ENCODE measurements at regions not wholly inside any gene's neighbourhood (a gene's known extent, or its start where the extent isn't known, plus 50 kb on each side); places are given as distances from the start of the nearest gene placed in this dataset.
"Not testable (repeated sequence)": the region's sequence is repeated elsewhere in the genome, so short reads cannot be mapped to it uniquely, and the experiment has no call there.

DNA sequence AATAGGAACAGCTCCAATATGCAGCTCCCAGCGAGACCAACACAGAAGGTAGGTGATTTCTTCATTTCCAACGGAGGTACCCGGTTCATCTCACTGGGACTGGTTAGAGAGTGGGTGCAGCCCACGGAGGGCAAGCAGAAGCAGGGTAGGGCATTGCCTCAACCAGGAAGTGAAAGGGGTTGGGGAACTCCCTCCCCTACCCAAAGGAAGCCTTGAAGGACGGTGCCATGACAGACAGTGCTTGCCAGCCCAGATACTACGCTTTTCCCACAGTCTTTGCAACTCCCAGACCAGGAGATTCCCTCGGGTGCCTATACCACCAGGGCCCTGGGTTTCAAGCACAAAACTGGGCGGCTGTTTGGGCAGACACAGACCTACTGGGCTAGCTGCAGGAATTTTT lies 576.9 kb upstream of the NECTIN3 start:
- Mint-ChIP-seq H3K9me3 (peaks cover 10% of the 10 kb centered on the region), H3K4me1 (ENCODE audit: low read depth in 2 of 2) (no peaks in the 10 kb centered on the region), H3K27ac (no peak overlapping the region), H3K36me3 (no peaks in the 10 kb centered on the region), H3K4me3 (no peak overlapping the region), H3K27me3 (no peaks in the 10 kb centered on the region)
- DNase-seq (ENCODE audit: low spot score): no peak
- ATAC-seq: no peak

DNA sequence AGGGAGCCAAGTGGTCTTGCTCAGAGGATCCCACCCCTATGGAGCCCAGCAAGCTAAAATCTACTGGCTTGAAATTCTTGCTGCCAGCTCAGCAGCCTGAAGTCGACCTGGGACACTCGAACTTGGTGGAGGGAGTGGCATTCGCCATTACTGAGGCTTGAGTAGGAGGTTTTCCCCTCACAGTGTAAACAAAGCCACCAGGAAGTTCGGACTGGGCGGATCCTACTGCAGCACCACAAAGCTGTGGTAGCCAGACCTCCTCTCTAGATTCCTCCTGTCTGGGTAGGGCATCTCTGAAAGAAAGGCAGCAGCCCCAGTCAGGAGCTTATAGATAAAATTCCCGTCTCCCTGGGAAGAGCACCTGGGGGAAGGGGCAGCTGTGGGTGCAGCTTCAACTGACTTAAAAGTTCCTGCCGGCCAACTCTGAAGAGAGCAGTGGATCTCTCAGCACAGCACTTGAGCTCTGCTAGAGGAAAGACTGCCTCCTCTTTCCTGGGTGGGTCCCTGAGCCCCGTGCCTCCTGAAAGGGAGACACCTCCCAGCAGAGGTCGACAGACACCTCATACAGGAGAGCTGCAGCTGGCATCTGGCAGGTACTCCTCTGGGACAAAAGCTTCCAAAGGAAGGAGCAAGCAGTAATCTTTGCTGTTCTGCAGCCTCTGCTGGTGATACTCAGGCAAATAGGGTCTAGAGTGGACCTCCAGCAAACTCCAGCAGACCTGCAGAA lies 576.3 kb upstream of the NECTIN3 start:
- ATAC-seq (no peak), DNase-seq (ENCODE audit: low spot score) (no peak)
- Mint-ChIP-seq H3K4me3 (no peak overlapping the region), H3K27me3 (no peaks in the 10 kb centered on the region), H3K9me3 (peaks cover 10% of the 10 kb centered on the region), H3K4me1 (ENCODE audit: low read depth in 2 of 2) (no peaks in the 10 kb centered on the region), H3K36me3 (no peaks in the 10 kb centered on the region), H3K27ac (no peak overlapping the region)

DNA sequence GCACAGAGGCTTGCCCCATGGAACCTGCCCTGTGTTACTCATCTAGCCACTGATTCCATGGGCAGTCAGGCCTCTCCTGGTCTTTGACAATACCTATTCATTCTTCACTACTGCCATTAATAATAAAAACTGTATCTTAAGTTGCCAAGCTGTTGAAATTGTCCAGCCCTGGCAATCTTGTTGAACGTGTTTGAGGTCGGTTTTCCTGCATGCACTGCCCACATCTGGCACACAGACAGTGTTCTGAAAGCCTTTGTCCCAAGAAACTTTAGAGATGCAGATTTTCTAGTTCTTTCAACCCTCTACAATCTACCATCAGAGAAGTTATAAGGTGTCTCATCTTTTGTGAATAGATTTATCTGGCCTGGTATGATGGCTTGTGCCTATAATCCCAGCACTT lies 567.2 kb upstream of the NECTIN3 start:
- H3K36me3 Mint-ChIP-seq: no peaks in the 10 kb centered on the region
- no peaks in the 10 kb centered on the region for H3K27me3 Mint-ChIP-seq
- H3K4me1 Mint-ChIP-seq (ENCODE audit: low read depth in 2 of 2): no peaks in the 10 kb centered on the region
- H3K27ac Mint-ChIP-seq: no peak overlapping the region
- no peak overlapping the region for H3K4me3 Mint-ChIP-seq
- H3K9me3 Mint-ChIP-seq: peaks cover 16% of the 10 kb centered on the region
- DNase-seq (ENCODE audit: low spot score): no peak
- ATAC-seq: no peak

DNA sequence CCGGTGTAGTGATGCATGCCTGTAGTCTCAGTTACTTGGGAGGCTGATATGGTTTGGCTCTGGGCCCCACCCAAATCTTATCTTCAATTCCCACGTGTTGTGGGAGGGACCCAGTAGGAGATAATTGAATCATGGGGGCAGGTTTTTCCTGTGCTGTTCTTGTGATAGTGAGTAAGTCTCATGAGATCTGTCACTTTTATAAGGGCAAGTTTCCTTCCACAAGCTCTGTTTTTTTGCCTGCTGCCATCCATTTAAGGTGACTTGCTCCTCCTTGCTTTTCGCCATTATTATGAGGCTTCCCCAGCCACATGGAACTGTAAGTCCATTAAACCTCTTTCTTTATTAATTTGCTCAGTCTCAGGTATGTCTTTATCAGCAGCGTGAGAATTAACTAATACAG lies 566.7 kb upstream of the NECTIN3 start:
- Mint-ChIP-seq H3K36me3 (no peaks in the 10 kb centered on the region), H3K27me3 (no peaks in the 10 kb centered on the region), H3K4me1 (ENCODE audit: low read depth in 2 of 2) (no peaks in the 10 kb centered on the region), H3K27ac (no peak overlapping the region), H3K9me3 (peaks cover 20% of the 10 kb centered on the region), H3K4me3 (no peak overlapping the region)
- ATAC-seq (no peak), DNase-seq (ENCODE audit: low spot score) (no peak)

DNA sequence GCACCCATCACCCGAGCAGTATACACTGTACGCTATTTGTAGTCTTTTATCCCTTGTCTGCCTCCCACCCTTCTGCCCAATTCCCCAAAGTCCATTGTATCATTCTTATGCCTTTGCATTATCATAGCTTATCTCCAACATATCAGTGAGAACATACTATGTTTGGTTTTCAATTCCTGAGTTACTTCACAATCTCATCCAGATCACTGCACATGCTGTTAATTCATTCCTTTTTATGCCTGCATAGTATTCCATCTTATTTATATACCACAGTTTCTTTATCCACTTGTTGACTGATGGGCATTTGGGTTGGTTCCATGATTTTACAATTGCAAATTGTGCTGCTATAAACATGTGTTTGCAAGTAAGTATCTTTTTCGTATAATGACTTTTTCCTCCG lies 564.7 kb upstream of the NECTIN3 start:
- ATAC-seq (no peak), DNase-seq (ENCODE audit: low spot score) (no peak)
- Mint-ChIP-seq H3K4me1 (ENCODE audit: low read depth in 2 of 2) (no peaks in the 10 kb centered on the region), H3K27me3 (no peaks in the 10 kb centered on the region), H3K36me3 (no peaks in the 10 kb centered on the region), H3K27ac (no peak overlapping the region), H3K4me3 (no peak overlapping the region), H3K9me3 (peaks cover 25% of the 10 kb centered on the region)

DNA sequence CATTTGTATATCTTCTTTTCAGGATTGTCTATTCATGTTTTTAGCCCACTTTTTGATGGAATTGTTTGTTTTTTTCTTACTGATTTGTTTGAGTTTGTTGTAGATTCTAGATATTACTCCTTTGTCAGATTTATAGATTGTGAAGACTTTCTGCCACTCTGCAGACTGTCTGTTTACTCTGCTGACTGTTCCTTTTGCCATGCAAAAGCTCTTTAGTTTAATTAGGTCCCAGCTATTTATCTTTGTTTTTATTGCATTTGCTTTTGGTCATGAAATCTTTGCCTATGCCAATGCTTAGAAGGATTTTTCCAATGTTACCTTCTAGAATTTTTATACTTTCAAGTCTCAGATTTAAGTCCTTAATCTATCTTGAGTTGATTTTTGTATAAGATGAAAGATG lies 564.0 kb upstream of the NECTIN3 start:
- DNase-seq (ENCODE audit: low spot score); H3K27ac Mint-ChIP-seq; H3K27me3 Mint-ChIP-seq; ATAC-seq; H3K4me1 Mint-ChIP-seq (ENCODE audit: low read depth in 2 of 2); H3K4me3 Mint-ChIP-seq; H3K36me3 Mint-ChIP-seq: not testable (repeated sequence)
- H3K9me3 Mint-ChIP-seq: peaks cover 24% of the 10 kb centered on the region

DNA sequence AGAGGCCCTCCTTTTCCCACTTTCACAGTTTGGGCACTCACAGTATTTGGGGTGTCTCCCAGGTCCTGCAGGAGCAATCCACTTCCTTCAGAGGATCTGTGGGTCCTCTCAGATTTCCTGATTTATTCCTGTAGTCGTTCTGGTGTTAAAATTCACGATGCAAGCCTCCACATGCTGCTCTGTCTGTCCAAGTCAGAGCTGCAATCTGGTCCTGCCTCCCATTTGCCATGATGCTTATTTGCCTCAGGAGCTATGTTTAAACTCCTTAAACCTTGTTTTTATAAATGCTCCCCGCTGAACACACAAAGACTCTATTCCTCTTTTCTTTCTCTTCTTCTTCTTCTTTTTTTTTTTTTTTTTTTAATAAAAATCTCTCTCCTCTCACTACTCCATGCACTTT lies 558.7 kb upstream of the NECTIN3 start:
- Mint-ChIP-seq H3K27ac (no peak overlapping the region), H3K36me3 (no peaks in the 10 kb centered on the region), H3K27me3 (no peaks in the 10 kb centered on the region), H3K9me3 (peaks cover 27% of the 10 kb centered on the region), H3K4me3 (no peak overlapping the region), H3K4me1 (ENCODE audit: low read depth in 2 of 2) (no peaks in the 10 kb centered on the region)
- DNase-seq (ENCODE audit: low spot score): no peak
- no peak for ATAC-seq

DNA sequence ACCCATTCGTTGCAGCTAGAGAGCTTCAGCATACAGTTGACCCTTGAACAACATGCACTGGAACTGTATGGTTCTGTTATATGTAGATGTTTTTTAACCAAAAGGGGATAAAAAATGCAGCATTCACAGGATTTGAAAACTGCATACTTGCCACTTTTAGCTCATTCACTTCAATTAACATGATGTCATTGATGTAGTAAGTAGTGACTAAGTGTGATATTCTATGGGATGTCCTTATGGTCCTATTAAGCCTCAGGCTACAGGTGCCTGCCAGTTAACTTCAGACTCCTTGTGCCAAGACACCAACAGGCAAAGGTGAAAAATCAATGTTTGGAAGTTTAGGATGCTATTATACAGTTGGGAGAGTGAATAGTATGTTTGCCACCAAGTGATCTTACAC lies 553.6 kb upstream of the NECTIN3 start:
- no peak for ATAC-seq
- DNase-seq (ENCODE audit: low spot score): no peak
- no peaks in the 10 kb centered on the region for H3K36me3 Mint-ChIP-seq
- peaks cover 3% of the 10 kb centered on the region for H3K9me3 Mint-ChIP-seq
- H3K27me3 Mint-ChIP-seq: no peaks in the 10 kb centered on the region
- H3K4me1 Mint-ChIP-seq (ENCODE audit: low read depth in 2 of 2): no peaks in the 10 kb centered on the region
- H3K27ac Mint-ChIP-seq: no peak overlapping the region
- no peak overlapping the region for H3K4me3 Mint-ChIP-seq

DNA sequence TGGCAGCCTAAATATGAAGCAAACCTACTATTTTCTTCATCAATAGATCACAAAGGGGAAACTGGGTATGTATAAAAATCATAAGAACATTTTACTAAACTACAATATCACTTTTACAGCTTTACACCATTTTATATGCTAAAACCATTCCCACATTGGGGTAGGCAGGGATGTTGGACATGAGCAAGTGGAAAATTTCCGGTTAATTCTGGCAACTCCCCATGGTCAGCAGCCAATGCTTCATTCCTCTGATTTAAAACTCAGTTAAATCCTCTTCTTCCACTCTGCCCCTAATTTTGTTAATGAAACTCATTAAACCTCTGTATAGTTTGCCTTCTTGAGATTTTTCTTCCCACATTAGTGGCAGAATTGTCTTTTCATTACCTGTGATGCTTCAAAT lies 552.5 kb upstream of the NECTIN3 start:
- no peak overlapping the region for H3K27ac Mint-ChIP-seq
- H3K4me1 Mint-ChIP-seq (ENCODE audit: low read depth in 2 of 2): no peaks in the 10 kb centered on the region
- ATAC-seq (no peak), DNase-seq (ENCODE audit: low spot score) (no peak)
- no peaks in the 10 kb centered on the region for H3K36me3 Mint-ChIP-seq
- no peak overlapping the region for H3K4me3 Mint-ChIP-seq
- H3K27me3 Mint-ChIP-seq: no peaks in the 10 kb centered on the region
- no peaks in the 10 kb centered on the region for H3K9me3 Mint-ChIP-seq

DNA sequence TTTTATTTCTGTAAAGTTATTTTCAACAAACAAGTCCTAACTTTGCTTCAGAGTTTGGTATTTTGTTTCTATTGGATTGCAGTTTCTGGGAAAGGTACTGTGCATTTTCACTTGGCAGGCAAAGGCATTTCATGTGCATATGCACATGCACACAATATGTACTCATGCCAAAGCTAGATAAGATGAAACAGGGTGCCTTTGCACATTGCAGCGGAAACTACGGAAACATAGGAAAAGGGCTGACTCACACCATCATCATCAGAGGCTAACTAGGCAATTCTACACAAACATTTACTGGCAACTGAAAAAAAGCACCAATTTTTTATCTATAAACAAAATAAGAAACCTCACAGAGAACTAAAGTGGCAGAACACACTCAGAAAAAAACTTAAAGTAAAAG lies 550.6 kb upstream of the NECTIN3 start:
- H3K4me1 Mint-ChIP-seq (ENCODE audit: low read depth in 2 of 2): no peaks in the 10 kb centered on the region
- no peak for ATAC-seq
- H3K27me3 Mint-ChIP-seq: no peaks in the 10 kb centered on the region
- no peak overlapping the region for H3K4me3 Mint-ChIP-seq
- no peaks in the 10 kb centered on the region for H3K9me3 Mint-ChIP-seq
- H3K36me3 Mint-ChIP-seq: no peaks in the 10 kb centered on the region
- no peak for DNase-seq (ENCODE audit: low spot score)
- no peak overlapping the region for H3K27ac Mint-ChIP-seq

DNA sequence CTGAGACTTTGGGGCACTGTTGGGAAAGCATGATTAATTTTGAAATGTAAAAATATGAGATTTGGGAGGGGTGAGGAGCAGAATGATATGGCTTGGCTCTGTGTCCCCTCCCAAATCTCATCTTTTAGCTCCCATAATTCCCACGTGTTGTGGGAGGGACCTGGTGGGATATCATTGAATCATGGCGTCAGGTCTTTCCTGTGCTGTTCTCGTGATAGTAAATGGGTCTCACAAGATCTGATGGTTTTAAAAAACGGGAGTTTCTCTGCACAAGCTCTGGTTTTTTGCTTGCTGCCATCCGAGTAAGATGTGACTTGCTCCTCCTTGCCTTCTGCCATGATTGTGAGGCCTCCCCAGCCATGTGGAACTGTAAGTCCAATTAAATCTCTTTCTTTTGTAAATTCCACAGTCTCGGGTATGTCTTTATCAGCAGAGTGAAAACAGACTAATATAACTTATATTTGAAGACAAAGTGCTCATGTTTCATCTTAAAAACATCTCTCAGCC lies 546.0 kb upstream of the NECTIN3 start:
- H3K27me3 Mint-ChIP-seq; ATAC-seq; H3K9me3 Mint-ChIP-seq; DNase-seq (ENCODE audit: low spot score); H3K36me3 Mint-ChIP-seq; H3K27ac Mint-ChIP-seq; H3K4me1 Mint-ChIP-seq (ENCODE audit: low read depth in 2 of 2); H3K4me3 Mint-ChIP-seq: not testable (repeated sequence)

DNA sequence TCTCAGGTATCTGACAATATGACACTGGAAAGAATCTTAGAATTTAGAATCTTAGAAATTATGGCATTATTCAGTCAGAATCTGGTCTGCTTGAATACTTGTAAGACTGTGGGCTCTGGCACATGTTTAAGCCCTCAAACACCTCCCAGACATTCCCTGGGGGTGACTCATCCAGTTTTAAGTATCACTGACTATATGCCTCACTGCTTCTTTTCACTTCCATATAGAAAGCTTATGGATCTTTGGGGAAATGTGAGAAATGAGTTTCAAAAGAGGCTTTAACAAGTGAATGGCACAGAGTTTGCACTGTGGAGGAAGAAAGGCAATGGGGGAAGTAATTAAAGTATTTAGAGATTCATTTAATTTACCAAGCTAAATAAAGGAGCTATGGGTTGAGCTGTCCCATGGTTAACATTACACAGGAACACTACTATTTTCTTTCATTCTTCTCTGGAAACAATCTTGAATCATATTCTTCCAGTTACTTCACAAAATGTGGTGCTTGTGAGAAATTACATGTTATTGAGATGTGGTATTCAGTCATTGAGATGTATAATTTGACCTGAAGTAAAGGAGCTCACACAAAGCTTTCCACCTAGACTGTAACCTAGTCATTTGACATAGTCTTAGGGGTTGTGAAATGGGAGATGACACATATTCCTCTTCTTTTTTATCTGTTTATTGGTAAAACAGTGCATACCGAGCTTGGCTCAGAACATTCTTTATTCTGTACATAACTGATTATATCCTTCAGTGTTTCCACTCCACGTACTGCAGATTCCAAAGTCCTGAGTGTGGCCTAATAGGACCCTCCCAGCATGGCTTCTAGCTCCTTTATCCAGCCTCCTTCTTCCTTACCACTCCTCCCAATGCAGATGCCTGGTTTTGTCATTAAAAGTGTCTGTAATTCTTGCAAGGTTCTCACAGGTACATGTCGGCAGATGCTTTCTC lies 544.6 kb upstream of the NECTIN3 start:
- Mint-ChIP-seq H3K36me3 (no peaks in the 10 kb centered on the region), H3K27me3 (no peaks in the 10 kb centered on the region), H3K4me1 (ENCODE audit: low read depth in 2 of 2) (no peaks in the 10 kb centered on the region), H3K4me3 (no peak overlapping the region), H3K27ac (no peak overlapping the region), H3K9me3 (peaks cover 7% of the 10 kb centered on the region)
- DNase-seq (ENCODE audit: low spot score) (no peak), ATAC-seq (no peak)

DNA sequence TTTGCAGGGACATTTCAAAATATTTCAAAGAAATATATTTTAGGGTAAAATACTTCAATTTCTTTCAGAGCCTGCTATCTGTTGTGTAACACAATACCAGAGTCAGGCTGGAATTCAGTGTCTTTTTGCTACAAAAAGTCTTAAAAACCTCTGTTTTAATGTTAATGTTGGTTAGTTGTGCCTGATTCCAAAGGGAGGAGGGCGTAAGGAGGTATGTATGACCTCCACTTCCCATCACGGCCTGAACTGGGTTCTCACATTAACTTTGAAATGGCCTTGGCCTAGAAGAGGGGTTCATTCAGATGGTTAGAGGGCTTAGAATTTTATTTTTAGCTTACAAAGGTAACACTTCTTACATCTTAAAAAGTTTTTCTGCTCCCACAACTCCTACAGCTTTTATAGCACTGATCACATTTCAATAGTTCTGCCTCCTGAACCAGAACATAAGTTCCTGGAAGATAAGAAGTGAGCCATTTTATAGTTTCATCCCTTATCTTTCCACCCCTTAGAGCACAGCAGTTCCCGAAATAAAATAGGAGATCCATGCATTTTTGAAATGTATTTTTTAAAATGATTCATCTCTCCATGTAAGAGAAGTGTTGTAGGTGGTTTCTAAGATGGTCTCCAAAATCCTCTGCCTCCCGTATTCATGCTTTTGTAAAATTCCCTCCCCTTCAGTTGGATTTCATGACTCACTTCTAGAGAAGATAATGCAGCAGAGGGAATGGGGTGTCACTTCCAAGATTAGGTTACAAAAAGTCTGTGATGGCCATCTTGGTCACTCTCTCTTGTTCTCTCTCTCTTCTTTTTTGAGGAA lies 543.1 kb upstream of the NECTIN3 start:
- Mint-ChIP-seq H3K36me3 (no peaks in the 10 kb centered on the region), H3K27me3 (no peaks in the 10 kb centered on the region), H3K27ac (no peak overlapping the region), H3K4me3 (no peak overlapping the region), H3K4me1 (ENCODE audit: low read depth in 2 of 2) (no peaks in the 10 kb centered on the region), H3K9me3 (peaks cover 9% of the 10 kb centered on the region)
- ATAC-seq (no peak), DNase-seq (ENCODE audit: low spot score) (no peak)

DNA sequence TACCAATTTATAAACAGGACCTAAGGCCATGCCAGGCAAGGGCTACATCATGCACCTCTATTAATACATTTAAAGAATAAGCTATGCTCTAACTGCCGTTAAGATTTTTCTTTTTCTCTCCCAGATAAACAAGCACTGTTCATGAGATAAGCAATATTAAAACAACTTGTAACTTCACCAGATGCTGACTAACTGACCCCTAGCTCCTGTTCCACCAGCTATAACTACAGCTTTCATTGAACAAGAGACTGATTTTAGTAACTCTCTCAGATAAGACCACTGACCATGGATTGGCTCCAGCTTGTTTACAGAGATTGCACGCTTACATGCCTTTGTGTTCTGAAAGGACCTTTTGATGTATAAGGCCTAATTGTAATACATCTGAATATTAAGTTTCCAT lies 540.7 kb upstream of the NECTIN3 start:
- peaks cover 9% of the 10 kb centered on the region for H3K9me3 Mint-ChIP-seq
- H3K27me3 Mint-ChIP-seq: no peaks in the 10 kb centered on the region
- H3K36me3 Mint-ChIP-seq: no peaks in the 10 kb centered on the region
- H3K4me3 Mint-ChIP-seq: no peak overlapping the region
- DNase-seq (ENCODE audit: low spot score) (no peak), ATAC-seq (no peak)
- H3K27ac Mint-ChIP-seq: no peak overlapping the region
- H3K4me1 Mint-ChIP-seq (ENCODE audit: low read depth in 2 of 2): no peaks in the 10 kb centered on the region
